Activated naive CD8-positive, alpha-beta T cell treated with anti-CD3 and anti-CD28 coated beads, Interleukin-2, amount 10 ng/mL, durations not matched to agents 7 days and 5 days (primary cell): ENCODE measurements at regions not wholly inside any gene's neighbourhood (a gene's known extent, or its start where the extent isn't known, plus 50 kb on each side); places are given as distances from the start of the nearest gene placed in this dataset.

Experiments used
- ATAC-seq: fragments of 150-1000 bp; cut with Tn5 transposase; one replicate; pipeline ENCODE4 v1.10.0; 2021; ENCODE audit warnings: low read depth, moderate library complexity
- POLR2A ChIA-PET: fragments of 350-600 bp; sonication (Branson Sonifier 250); formaldehyde crosslinking; loops from one replicate; lab custom pipeline; 2021; ENCODE audit warnings: antibody characterized with exemption; lab: Charles Lee
- DNase-seq: peaks from one replicate; pipeline ENCODE4 v3.0.0; 2021
- H3K27ac Mint-ChIP-seq: one replicate; pipeline ENCODE4 v1.8.0; 2022; ENCODE audit warnings: mild to moderate bottlenecking, mixed read lengths
- H3K27me3 Mint-ChIP-seq: one replicate; pipeline ENCODE4 v1.8.0; 2022; ENCODE audit warnings: mild to moderate bottlenecking, moderate library complexity, mixed read lengths
- H3K36me3 Mint-ChIP-seq: one replicate; pipeline ENCODE4 v1.8.0; 2021; ENCODE audit warnings: mild to moderate bottlenecking, mixed read lengths
- H3K4me1 Mint-ChIP-seq: one replicate; pipeline ENCODE4 v1.8.0; 2021; ENCODE audit warnings: mixed read lengths
- H3K4me3 Mint-ChIP-seq: one replicate; pipeline ENCODE4 v1.8.0; 2022; ENCODE audit warnings: mild to moderate bottlenecking, moderate library complexity, mixed read lengths
- H3K9me3 Mint-ChIP-seq: one replicate; pipeline ENCODE4 v1.8.0; 2021; ENCODE audit warnings: mixed read lengths

GRCh38 chr13:37225414-37226070 lies 120.1 kb upstream of the CSNK1A1L start:
- peaks cover 7% of the 10 kb centered on the region for H3K9me3 Mint-ChIP-seq
- H3K27me3 Mint-ChIP-seq = no peaks in the 10 kb centered on the region
- DNase-seq = no peak
- no peak overlapping the region for H3K4me3 Mint-ChIP-seq
- POLR2A ChIA-PET = no interaction called here
- no peaks in the 10 kb centered on the region for H3K4me1 Mint-ChIP-seq
- H3K36me3 Mint-ChIP-seq = no peaks in the 10 kb centered on the region
- no peak for ATAC-seq
- H3K27ac Mint-ChIP-seq = no peak overlapping the region

GRCh38 chr13:37216331-37216730 lies 110.9 kb upstream of the CSNK1A1L start:
- Mint-ChIP-seq H3K4me1 (no peaks in the 10 kb centered on the region), H3K36me3 (no peaks in the 10 kb centered on the region), H3K4me3 (no peak overlapping the region), H3K27me3 (no peaks in the 10 kb centered on the region), H3K9me3 (peaks cover 6% of the 10 kb centered on the region), H3K27ac (no peak overlapping the region)
- ATAC-seq (no peak), DNase-seq (no peak)
- POLR2A ChIA-PET = no interaction called here

DNA sequence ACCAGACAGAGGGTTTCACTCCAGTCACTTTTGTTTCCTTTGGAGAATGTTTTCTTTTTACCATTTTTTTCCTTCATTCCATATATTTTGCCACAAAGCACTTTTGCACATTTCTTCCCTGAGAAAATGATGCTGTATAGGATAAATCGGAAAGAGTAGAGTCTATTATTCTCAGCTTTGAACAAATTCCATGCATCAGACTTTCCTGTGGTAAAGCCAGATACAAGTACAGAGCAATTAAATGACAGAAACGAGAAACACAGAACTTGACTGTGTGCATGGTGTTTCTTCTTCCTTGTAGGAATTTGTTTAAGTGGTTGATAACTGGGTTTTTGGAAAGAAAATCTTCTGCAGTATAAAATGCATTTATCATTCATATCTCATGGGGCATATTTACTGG lies 107.4 kb upstream of the CSNK1A1L start:
- no peak overlapping the region for H3K4me3 Mint-ChIP-seq
- no peaks in the 10 kb centered on the region for H3K4me1 Mint-ChIP-seq
- POLR2A ChIA-PET = no interaction called here
- H3K27me3 Mint-ChIP-seq = no peaks in the 10 kb centered on the region
- no peaks in the 10 kb centered on the region for H3K36me3 Mint-ChIP-seq
- no peak for ATAC-seq
- H3K27ac Mint-ChIP-seq = no peak overlapping the region
- peaks cover 4% of the 10 kb centered on the region for H3K9me3 Mint-ChIP-seq
- no peak for DNase-seq

GRCh38 chr13:37211487-37211886 lies 106.0 kb upstream of the CSNK1A1L start:
- Mint-ChIP-seq H3K4me3 (no peak overlapping the region), H3K27ac (no peak overlapping the region), H3K4me1 (no peaks in the 10 kb centered on the region), H3K9me3 (peaks cover 3% of the 10 kb centered on the region), H3K36me3 (no peaks in the 10 kb centered on the region), H3K27me3 (no peaks in the 10 kb centered on the region)
- DNase-seq (no peak), ATAC-seq (no peak)
- POLR2A ChIA-PET = interaction anchor here (0.6 kb wide), 1 partner anchor 90 kb away, joined by 3 read pairs; no protein-coding TSS in a partner anchor

- H3K9me3 Mint-ChIP-seq = no peaks in the 10 kb centered on the region
- no peak overlapping the region for H3K27ac Mint-ChIP-seq
- no peaks in the 10 kb centered on the region for H3K36me3 Mint-ChIP-seq
- no peaks in the 10 kb centered on the region for H3K4me1 Mint-ChIP-seq
- no peaks in the 10 kb centered on the region for H3K27me3 Mint-ChIP-seq
- no peak for DNase-seq
- POLR2A ChIA-PET = no interaction called here
- ATAC-seq = no peak
- H3K4me3 Mint-ChIP-seq = no peak overlapping the region
These were observed 104.4 kb upstream of the CSNK1A1L start for GRCh38 chr13:37209621-37210580.

GRCh38 chr13:37207691-37208451 lies 102.4 kb upstream of the CSNK1A1L start:
- Mint-ChIP-seq H3K4me1 (no peaks in the 10 kb centered on the region), H3K36me3 (no peaks in the 10 kb centered on the region), H3K9me3 (no peaks in the 10 kb centered on the region), H3K27me3 (no peaks in the 10 kb centered on the region), H3K4me3 (no peak overlapping the region), H3K27ac (no peak overlapping the region)
- POLR2A ChIA-PET = no interaction called here
- DNase-seq (no peak), ATAC-seq (no peak)

DNA sequence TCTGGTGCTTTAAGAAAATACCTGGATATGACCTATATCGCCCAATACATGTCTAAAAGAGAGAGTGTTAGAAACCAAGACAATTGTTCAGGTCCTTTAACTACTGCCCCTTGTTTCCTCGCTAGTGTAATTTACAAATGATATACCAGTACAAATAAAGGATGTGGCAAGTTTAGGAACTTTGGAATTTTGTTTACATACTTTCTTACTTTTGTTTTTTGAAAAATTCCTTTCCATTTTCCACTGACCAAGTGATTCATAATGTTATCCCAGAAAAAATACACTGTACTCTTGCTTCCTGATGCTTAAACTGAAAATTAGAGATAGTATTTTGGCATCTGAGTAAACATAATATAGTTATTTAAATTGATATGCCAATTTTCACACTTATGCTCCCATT lies 96.8 kb upstream of the CSNK1A1L start:
- Mint-ChIP-seq H3K27ac (no peak overlapping the region), H3K27me3 (no peaks in the 10 kb centered on the region), H3K36me3 (no peaks in the 10 kb centered on the region), H3K4me1 (no peaks in the 10 kb centered on the region), H3K9me3 (no peaks in the 10 kb centered on the region), H3K4me3 (no peak overlapping the region)
- DNase-seq = no peak
- ATAC-seq = no peak
- POLR2A ChIA-PET = no interaction called here

DNA sequence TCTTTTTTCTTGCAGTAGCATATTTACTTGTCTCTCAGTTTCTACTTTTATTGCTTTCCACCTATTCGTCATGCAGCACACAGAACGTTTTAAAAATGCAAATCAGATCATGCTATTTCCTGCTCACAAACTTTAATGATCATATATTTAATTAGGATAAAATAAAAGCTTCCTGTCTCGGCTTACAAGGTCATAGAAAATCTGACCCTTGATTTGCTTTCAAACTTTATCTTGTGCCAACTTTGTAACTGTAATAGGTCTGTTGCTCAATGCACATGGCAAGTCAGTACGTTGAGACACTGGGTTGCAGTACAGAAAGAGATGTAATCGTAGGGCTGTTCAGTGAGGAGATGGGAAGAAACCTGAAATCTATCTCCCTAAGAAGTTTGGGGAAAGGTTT lies 95.6 kb upstream of the CSNK1A1L start:
- Mint-ChIP-seq H3K9me3 (no peaks in the 10 kb centered on the region), H3K27me3 (no peaks in the 10 kb centered on the region), H3K36me3 (no peaks in the 10 kb centered on the region), H3K27ac (no peak overlapping the region), H3K4me3 (no peak overlapping the region), H3K4me1 (no peaks in the 10 kb centered on the region)
- ATAC-seq (no peak), DNase-seq (no peak)
- POLR2A ChIA-PET = no interaction called here

GRCh38 chr13:37198629-37199028 lies 93.2 kb upstream of the CSNK1A1L start:
- ATAC-seq = no peak
- Mint-ChIP-seq H3K4me1 (no peaks in the 10 kb centered on the region), H3K27ac (no peak overlapping the region), H3K36me3 (no peaks in the 10 kb centered on the region), H3K4me3 (no peak overlapping the region), H3K27me3 (no peaks in the 10 kb centered on the region), H3K9me3 (no peaks in the 10 kb centered on the region)
- DNase-seq = no peak
- POLR2A ChIA-PET = no interaction called here

GRCh38 chr13:37195621-37196020 lies 90.2 kb upstream of the CSNK1A1L start:
- ATAC-seq = no peak
- Mint-ChIP-seq H3K4me1 (no peaks in the 10 kb centered on the region), H3K27ac (no peak overlapping the region), H3K4me3 (no peak overlapping the region), H3K36me3 (no peaks in the 10 kb centered on the region), H3K9me3 (no peaks in the 10 kb centered on the region), H3K27me3 (no peaks in the 10 kb centered on the region)
- POLR2A ChIA-PET = no interaction called here
- no peak for DNase-seq

GRCh38 chr13:37194428-37194861 lies 89.0 kb upstream of the CSNK1A1L start:
- DNase-seq (no peak), ATAC-seq (no peak)
- Mint-ChIP-seq H3K27ac (no peak overlapping the region), H3K27me3 (no peaks in the 10 kb centered on the region), H3K36me3 (no peaks in the 10 kb centered on the region), H3K4me1 (no peaks in the 10 kb centered on the region), H3K9me3 (peaks cover 2% of the 10 kb centered on the region), H3K4me3 (no peak overlapping the region)
- POLR2A ChIA-PET = no interaction called here

DNA sequence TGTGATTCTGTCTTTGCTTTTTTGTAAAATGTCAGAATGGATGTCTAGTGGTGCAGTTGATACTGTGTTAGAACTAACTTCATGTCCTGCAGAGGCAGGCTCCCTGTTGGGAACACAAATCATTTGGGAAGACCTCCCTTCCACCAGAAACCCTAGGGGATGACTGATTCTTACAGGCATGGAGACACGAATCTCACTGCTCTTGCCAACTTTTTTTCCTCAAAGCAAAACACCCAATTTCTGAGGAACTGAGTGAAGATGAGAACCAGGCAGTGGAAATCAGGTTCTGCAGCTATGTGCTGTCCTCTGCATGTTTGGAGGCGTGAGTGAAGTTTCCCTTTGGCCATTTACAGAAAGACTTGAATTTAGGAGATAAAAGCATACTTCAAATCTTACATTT lies 87.5 kb upstream of the CSNK1A1L start:
- no peaks in the 10 kb centered on the region for H3K27me3 Mint-ChIP-seq
- DNase-seq (no peak), ATAC-seq (no peak)
- no peaks in the 10 kb centered on the region for H3K36me3 Mint-ChIP-seq
- H3K27ac Mint-ChIP-seq = no peak overlapping the region
- POLR2A ChIA-PET = no interaction called here
- no peak overlapping the region for H3K4me3 Mint-ChIP-seq
- no peaks in the 10 kb centered on the region for H3K4me1 Mint-ChIP-seq
- H3K9me3 Mint-ChIP-seq = peaks cover 2% of the 10 kb centered on the region

GRCh38 chr13:37187621-37188020 lies 82.2 kb upstream of the CSNK1A1L start:
- no peak for ATAC-seq
- H3K27ac Mint-ChIP-seq = no peak overlapping the region
- H3K4me3 Mint-ChIP-seq = no peak overlapping the region
- DNase-seq = no peak
- no peaks in the 10 kb centered on the region for H3K27me3 Mint-ChIP-seq
- no peaks in the 10 kb centered on the region for H3K4me1 Mint-ChIP-seq
- POLR2A ChIA-PET = no interaction called here
- peaks cover 2% of the 10 kb centered on the region for H3K9me3 Mint-ChIP-seq
- no peaks in the 10 kb centered on the region for H3K36me3 Mint-ChIP-seq
